ENCODE measurements at regions not wholly inside any gene's neighbourhood (a gene's known extent, or its start where the extent isn't known, plus 50 kb on each side); places are given as distances from the start of the nearest gene placed in this dataset.

- DNase-seq (ENCODE audit: low read depth), result no peak
These were observed 484.5 kb downstream of the COG6 start for GRCh38 chr13:40139896-40140520.

GRCh38 chr13:40141859-40142555 is 486.5 kb downstream of the COG6 start:
- no peak for DNase-seq (ENCODE audit: low read depth)

DNA sequence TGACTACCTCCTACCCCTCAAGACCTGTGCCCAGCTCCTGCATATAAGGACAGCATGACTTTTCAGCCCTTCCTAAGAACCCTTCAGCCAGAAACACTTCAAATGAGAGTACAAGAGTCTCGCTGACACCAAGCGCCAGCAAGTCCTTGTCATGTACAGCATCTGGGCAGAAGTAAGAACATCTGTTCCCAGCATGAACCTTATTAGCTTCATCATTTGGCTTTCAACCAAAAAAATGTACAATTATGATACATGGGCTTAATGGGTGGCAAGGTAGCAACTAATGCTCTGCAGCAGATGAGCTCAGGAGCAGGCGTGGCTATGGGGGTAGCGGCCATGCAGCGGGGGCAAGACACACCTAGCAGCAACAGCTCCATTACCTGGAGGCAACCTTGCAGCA is 487.6 kb downstream of the COG6 start:
- DNase-seq (ENCODE audit: low read depth), result no peak

DNA sequence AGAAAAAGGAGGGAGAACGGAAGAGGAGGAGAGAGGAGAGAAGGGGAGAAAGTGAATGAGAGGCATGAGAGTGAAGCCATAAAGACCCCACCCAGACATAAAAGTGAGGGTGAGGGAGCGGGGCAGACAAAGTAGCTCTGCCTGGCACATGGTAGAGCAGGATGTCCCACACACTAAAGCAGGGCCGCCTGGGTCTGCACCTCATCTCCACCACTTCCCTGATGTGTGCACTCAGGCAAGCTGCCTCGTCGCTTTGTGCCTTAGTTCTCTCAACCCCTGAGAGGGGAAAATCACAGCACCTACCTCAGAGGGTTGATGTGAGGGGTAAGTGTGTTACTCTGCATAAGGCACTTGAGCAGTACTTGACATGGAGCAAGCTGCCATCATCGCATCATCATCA is 488.1 kb downstream of the COG6 start:
- no peak for DNase-seq (ENCODE audit: low read depth)

GRCh38 chr13:40145139-40145538 is 489.7 kb downstream of the COG6 start:
- no peak for DNase-seq (ENCODE audit: low read depth)

DNA sequence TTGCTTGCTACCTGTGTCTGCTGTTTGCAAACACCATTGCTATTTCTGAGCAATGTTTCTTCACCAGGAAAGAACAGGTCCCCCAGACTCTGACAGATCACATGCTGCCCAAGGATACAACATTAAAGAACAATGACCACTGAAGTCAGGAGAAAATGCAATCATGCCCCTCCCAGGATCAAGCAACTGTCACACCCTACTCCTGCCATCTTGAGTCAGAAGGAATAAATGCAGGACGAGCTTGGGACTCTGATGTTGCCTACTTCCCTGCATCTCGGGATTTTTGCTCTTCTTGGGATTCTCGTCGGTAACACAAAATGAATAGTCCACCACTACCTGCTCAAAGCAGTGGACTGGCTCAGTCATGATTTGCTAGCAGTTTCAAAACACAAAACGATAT is 490.6 kb downstream of the COG6 start:
- no peak for DNase-seq (ENCODE audit: low read depth)

DNA sequence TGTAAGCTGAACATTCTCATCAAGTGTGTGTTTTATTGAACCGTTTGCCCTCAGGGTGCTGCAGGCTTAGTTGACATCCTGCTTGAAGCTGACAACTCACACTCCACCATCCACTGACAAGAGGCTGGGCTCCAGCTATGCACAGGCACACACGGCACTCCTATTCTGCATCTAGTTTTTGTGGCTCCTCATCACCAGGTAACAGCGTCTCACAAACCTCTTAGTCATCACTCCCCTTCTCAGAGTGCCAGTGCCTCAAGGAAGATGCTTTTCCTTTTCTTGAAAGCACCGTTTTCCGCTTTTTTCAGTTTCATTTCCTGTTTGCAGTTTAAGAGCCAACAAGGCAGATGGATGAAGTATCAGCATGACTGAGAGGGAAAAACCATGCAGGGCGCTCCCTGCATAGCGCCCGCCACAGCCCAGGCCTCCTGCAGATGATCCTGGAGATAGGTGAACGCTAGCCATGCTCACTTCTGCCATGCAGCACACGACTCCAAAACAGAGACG is 491.2 kb downstream of the COG6 start:
- no peak for DNase-seq (ENCODE audit: low read depth)

- DNase-seq (ENCODE audit: low read depth), result no peak
These were observed 492.6 kb downstream of the COG6 start for GRCh38 chr13:40148101-40148500.

- DNase-seq (ENCODE audit: low read depth), result no peak
These were observed 493.3 kb downstream of the COG6 start for GRCh38 chr13:40148742-40149141.

- peak; percentile 85 for DNase-seq (ENCODE audit: low read depth)
These were observed 494.3 kb downstream of the COG6 start for GRCh38 chr13:40149611-40150274.

GRCh38 chr13:40151673-40152072 is 496.2 kb downstream of the COG6 start:
- DNase-seq (ENCODE audit: low read depth), result no peak

- DNase-seq (ENCODE audit: low read depth), result peak; percentile 85
These were observed 496.7 kb downstream of the COG6 start for GRCh38 chr13:40152145-40152544.

GRCh38 chr13:40152922-40153321 is 497.5 kb downstream of the COG6 start:
- no peak for DNase-seq (ENCODE audit: low read depth)

GRCh38 chr13:40153516-40153915 is 498.1 kb downstream of the COG6 start:
- no peak for DNase-seq (ENCODE audit: low read depth)

DNA sequence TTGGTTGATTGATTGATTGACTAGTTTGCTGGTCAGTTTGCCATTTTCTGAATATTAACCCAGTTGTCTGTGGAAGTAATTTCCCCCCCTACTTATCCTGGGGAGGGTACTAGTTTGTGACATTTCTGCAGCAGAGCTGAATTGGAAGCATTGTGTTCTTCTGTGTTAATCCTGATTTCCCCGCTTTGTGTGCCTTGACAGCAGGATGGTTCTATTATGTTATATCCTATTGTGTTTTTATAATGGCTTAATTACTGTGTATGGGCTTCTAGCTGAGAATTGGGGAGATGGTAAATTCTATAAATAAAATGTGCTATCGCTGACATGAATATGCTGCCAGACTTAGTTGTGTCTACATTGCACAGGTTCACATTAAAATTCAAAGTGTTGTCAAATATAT is 499.7 kb downstream of the COG6 start:
- no peak for DNase-seq (ENCODE audit: low read depth)

DNA sequence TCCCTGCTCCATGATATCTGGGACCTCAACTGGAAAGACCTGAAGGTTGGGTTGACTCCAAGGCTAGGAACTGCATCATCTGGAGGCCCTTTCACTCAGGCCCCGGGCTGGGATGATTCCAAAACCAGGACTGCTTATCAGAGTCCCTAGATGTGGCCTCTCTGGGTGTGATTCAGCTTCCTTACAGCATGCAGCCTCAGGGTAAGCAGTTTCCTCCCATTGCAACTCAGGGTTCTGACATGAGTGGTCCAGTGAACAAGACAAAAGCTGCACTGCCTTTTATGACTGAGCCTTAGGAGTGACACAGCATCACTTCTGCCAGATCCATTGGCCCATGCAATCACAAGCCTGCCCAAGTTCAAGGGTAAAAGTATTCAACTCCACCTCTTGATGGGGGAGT is 502.8 kb downstream of the COG6 start:
- peak; percentile 74 for DNase-seq (ENCODE audit: low read depth)

DNA sequence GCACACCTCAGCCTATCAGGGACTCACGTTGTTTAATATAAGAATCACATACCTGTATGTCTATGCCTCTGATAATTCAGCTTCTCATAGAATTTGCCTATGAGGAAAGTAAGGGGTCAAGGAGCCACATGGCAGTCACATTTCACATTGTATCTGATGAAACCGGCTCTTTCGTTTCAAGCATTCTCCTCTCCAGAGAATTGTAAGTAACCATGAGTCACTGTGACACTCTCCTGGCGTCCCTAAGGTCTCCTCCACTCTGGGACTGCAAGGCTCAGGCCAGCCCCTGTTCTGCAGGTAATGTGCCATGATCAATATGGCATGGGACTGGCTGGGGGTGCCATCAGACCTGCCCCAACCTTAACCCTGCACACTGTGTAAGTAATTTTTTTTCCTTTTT is 503.3 kb downstream of the COG6 start:
- DNase-seq (ENCODE audit: low read depth), result no peak

- DNase-seq (ENCODE audit: low read depth), result no peak
These were observed 504.3 kb downstream of the COG6 start for GRCh38 chr13:40159736-40160135.

GRCh38 chr13:40160618-40161350 is 505.3 kb downstream of the COG6 start:
- DNase-seq (ENCODE audit: low read depth), result no peak

- DNase-seq (ENCODE audit: low read depth), result no peak
These were observed 505.1 kb downstream of the FOXO1 start for GRCh38 chr13:40161351-40161810.

DNA sequence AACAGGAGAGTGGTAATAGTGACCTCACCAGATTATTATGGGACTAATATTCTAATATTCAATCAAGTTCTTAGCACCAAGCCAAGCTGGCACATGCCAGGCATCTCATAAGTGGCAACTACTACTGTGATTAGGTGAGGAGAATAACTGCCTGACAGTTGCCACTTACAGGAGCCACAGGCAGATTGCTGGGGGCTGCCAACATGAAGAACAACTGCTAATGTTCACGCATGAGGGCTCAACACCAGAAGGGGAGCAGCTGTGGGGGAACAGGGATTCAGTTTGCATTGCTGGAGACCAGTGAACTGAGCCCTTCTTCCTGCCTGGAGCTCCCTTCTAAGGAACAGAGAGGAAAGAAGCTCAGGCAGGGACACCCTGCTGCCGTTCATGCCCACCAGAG is 504.5 kb downstream of the FOXO1 start:
- DNase-seq (ENCODE audit: low read depth), result no peak

Measured in HT1080 (cell line).